HG02763 (cell line): ENCODE measurements at regions not wholly inside any gene's neighbourhood (a gene's known extent, or its start where the extent isn't known, plus 50 kb on each side); places are given as distances from the start of the nearest gene placed in this dataset.

Experiments
- ATAC-seq: cut with Tn5 transposase; IDR thresholded peaks from one replicate; pipeline ENCODE4 v1.9.1; 2021; ENCODE audit warnings: mild to moderate bottlenecking, moderate library complexity; ENCODE audit not compliant: unreplicated experiment

DNA sequence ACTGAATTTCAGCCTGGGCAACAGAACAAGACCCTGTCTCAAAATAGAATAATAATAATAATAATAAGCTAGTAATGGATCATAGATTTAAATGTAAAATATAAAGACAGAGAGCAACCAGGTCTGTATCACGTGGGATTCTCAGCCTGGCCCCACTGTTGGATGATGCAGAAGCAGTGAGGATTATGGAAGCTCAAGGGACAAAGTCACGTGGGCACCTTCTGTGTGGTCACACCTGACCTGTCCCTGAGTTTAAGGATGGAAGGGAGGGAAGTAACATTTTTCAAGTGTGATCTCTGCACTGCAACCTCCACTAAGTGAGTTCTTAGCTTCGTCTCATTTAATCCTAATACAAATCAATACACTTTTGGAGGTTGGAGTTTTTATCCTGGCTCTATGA, 212.5 kb upstream of the IER5L start:
- ATAC-seq = no peak

DNA sequence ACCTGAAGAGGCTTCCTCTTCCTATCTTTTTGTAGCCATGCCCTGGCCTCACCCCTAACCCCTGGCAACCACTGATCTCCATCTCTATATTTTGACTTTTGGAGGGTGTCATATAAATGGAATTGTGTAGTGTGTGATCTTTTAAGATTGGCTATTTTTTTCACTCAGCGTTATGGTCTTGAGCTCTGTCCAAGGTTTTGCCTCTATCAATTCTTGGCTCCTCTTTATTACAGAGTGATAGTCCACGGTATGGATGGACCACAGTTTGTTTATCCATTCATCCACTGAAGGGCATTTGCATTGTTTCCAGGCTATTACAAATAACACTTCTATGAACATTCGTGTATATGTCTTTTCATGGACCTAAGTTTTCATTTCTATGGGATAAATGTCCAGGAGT, 209.8 kb upstream of the IER5L start:
- ATAC-seq = no peak

DNA sequence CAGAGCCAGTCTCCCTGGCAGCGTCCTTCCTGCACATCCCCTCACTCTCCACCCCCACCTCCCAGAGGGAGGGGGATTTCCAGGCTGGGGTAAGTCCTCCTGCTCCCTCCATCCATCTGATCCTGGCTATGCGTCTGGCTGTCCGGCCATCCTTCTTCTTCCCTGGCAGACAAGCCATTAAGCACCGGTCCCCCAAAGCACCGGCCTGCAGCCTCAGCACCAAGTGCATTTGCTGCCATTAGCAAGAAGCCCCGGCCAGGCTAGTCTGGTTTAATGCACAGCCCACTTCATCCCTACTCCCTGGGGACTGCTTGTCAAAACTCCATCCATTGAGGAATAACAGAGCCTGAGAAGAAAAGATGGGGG, 208.7 kb upstream of the IER5L start:
- ATAC-seq = no peak

DNA sequence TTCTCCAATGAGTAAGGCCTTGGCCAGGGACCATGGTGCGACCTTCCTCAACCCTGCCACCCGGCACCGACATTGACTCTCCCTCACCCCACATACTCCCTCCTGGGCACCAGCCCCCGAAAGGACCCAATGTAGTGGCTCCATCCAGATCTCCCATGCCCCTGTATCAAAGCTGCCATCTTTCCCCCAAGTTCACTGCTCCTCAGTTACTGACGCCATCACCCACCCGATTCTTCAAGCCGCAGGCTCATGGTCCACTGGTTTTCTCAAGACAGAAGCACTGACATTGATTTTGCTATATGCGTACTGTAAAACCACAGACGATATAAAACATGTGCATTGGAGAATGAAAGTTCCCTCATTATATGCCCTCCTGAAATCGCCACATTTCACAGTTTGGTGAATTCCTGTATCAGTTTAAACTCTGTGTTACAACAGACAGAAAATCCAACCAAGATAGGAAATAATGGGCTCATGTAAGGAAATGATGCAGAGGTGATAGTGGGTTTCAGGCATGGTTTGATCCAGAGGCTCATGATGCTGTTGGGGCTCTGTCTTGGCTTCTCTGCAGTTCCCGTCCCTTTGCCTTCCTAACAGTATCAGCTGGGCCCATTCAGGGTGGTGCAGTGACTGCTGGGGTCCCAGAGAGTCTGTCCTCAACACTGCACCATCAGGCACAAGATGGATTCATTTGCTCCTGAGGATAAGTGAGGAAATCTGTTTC, 207.3 kb upstream of the IER5L start:
- ATAC-seq = no peak

DNA sequence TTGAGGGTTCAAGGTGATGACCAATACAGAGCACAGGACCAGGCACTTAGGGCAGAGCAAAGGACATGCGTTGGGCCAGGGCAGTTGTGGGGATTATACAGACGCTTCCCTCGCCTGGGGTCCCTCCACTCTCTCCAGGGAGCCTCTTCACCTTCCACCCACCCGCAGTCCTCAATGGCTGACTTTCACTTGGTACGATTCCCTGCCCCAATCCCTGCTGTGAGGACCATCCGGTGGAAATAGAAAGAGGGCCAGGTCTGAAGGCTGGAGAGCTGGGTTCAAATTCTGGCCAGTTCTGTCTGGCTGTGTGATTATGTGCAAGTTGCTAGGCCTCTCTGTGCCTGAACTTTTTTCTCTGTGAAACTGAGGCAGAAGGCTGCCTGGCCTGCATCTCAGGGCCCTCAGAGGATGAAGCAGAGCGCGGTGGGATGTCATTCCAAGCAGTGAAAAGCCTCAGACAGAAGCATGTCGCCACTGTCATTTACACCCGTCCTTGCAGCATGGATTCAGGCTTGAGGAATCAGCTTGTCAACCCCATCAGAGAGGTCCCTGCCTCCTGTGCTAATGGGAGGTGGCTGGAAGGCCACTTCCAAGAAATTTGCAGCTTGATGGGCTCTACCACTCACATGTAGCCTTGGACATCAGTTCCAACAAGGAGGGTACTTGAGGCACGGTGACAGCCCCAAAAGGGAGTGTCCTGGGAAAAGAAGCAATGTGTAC, 206.6 kb upstream of the IER5L start:
- no peak for ATAC-seq

DNA sequence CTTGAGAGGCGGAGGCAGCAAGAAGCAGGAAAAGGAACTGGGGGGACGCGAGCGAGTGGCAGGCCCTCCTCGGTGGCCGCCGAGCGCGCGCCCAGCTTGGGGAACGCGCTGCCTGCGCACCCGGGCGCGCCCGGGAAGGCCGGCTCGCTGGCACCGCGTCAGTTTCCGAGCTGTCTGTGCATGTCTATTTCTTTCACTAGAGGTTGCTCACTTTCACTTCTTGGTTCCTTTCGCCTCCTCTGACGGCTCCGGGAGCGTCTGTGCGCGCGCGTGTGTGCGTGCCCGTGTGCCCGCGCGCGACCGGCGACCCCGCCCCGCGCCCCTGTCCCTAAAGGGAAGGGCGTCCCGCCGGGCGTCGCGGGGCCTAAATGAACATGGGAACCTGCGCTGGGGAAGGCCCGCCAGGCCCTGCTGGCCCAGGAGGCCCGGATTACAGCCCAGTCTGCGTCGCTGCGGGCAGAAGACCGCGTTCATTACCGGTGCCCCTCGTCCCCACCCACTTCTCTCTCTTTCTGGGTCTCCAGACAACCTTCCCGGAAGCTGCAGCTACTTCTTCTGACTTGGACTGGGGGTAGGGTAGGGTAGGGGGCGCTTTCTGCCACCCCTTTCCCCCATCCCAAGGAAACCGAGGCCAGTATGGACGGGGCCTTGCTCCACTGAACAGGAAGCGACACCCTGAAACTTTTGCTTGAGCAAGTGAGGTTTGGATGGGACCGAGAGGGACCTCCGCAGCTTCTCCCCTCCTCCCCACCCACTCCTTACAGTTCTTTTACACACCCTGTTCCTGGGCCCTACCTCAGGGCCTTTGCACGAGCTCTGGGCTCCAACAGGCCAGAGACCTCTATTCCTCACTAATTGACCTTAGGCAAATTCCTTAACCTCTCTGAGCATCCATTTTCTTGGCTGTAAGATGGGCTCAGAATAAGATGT, 205.8 kb upstream of the IER5L start:
- ATAC-seq = no peak

DNA sequence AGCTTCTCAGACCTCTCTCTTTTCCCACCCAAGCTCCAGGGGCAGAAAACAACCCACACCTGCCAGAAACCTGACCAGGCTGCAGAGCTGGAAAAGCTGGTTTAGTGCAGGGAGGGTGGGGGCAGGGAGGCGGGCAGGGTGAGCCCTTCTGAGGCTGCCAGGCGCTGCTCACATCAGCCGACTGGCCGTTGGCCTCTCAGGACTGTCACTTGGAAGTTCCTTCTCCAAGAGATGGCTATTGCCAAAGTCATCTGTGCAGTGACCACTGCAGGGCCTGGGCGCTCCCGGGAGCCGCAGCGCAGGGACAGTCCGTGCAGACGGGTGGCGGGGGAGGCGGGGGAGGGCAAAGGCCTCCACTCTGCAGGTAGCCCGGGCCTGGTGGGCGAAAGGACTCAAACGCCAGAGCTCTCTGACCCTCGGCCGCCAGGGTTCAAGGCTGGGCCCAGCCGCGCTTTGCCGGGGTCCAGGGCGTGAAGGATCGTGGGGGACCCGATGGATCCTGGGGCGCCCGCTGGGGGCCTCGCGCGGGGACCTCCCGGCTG, 205.0 kb upstream of the IER5L start:
- ATAC-seq = no peak

DNA sequence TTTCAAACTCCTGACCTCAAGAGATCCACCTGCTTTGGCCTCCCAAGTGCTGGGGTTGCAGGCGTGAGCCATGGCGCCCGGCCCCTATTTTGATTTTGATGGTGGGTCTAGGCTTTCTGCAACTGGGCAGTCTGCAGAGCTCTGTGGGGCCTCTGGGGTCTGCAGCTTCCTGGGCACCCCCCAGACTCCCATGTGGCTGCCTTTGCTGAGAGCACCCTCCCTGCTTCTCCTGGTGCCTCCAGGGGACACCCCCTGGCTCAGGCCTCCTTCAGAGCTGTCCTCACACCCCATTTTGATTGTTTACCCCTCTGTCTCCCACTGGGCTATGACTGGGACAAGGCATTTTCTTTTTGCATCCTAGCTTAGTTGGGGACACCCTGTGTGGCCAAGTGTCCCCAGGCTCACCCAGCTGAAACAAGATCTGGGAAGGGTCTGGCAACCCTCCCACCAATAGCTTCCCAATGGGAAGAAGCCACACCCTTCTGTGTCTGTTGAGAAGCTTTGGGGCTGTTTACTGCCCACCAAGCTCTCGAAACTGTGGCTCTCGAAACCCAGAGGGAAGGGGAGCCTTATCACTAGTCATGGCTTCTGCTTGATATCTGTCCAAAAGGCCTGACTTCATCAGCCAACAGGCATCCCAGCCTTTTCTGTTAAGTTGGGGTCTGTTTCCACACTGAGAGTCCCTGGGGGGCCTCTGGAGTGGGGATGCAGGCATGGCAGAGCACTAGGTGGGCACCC, 204.4 kb upstream of the IER5L start:
- ATAC-seq = no peak

DNA sequence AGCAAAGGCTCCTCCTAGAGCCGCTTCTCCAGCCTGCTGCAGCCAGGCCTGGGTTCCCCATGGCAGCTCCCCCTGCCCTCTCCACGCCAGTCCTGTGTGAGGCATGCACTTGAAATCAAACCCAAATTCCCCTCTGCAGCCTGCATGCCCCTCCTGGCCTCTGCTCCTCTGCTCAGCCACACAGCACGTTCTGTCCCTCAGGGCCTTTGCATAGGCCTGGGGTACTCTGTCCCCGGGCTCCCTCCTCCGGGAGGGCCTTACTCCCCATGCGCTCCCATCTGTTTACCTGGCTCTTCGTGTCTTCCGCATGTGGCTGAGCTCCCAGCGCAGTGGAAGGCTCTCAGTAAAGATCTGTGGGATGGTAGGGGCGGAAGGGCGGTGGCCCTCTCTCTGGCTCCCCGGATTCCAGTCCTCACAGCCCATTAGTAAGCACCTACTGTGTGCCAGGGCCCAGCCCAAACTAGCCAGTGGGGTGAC, 203.5 kb upstream of the IER5L start:
- no peak for ATAC-seq

DNA sequence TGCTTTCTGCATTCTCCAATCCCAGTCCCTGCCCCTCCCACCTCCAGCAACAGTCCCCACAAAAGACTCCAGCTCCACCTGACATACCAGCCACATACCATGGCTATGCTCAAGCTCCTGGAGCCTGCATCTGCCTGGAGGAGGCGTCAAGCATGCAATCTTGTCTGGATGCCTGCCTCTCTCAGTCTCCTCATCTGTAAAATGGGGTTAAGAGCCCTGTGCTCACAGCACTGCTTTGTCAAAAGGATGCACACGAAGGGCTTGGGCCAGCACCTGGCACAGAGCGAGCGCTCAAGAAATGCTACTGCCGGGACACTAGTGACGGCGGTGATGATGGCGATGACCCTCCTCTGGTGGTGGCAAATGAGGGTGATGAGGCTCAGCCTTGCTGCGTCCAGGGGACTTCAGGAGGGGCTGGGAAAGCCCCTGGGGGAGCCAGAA, 202.9 kb upstream of the IER5L start:
- ATAC-seq = no peak

DNA sequence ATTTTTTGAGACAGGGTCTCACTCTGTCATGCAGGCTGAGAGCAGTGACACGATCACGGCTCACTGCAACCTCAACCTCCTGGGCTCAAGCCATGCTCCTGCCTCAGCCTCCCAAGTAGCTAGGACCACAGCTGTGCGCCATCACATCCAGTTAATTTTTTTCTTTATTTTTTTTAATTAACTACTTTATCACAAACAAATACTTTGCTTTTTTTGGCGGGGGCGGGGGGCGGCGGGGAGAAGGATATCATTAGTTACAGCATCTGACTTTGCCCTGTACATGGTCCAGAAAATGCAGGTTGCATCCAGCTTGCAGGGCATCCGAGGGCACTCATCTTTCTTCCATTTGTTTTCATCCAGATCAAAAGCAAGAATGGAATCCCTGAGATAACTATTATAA, 201.8 kb upstream of the IER5L start:
- ATAC-seq = no peak

DNA sequence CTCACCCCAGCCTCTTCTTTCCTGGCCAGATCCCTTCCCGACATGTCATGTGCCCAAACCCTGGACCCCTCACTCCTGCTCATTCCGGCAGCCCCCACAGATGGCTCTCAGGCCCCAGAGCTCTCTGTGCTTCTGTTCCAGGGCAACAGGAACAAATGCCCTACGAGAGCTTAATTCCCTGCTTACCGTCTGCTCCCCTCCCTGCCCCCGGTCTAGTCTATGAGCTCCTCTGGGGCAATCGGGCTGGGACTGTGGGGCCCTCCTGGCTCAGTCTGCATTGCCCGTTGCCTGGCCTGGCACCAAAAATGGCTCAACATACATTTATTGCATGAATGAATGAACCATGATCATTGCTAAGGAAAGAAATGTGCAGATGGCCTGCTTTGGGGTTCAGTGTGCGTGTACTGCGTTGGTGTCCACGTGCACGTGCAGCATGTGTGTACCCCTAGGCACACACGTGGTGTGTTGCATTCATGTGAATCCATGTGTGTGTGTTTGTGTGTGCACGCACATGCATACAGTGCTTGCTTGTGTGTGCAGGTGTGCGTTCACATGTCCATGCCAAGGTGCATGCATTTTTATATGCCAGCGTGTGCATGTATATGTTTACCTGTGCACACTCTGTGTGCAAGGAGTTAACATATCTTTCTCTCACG, 201.2 kb upstream of the IER5L start:
- no peak for ATAC-seq

DNA sequence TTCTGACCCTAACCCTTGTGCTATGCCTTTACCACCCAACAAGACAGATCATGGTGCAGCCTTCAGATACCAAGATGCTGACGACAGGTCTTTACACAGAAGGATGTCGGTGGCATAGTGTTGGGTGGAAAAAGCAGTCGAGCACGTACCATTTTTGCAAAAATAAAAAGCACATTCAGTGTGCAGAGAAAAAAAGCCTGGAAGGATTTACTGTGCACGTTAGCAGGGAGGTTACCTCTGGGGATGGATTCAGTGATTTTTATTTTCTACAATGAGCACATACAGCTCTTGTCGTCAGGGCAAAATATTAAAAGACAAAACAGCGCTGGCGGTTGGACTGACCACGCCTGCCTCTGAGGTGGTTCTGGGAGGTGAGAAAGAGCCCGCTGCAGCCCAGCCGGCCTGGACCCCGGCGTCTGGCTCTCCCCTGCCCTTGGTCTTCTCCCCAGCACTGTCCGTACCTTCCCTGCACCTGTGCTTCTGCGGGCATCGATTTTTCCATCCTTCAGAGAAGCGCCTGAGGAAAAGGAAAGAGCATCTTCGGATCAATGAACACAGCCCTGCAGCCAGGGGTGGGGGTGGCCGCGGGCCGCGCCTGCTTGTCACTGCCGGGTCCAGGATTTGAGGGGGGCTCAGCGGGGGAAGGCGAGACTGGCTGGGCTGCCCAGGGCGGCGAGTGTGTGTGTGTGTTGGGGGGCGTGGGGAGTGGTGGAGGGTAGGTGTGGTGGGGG, 200.0 kb upstream of the IER5L start:
- no peak for ATAC-seq

DNA sequence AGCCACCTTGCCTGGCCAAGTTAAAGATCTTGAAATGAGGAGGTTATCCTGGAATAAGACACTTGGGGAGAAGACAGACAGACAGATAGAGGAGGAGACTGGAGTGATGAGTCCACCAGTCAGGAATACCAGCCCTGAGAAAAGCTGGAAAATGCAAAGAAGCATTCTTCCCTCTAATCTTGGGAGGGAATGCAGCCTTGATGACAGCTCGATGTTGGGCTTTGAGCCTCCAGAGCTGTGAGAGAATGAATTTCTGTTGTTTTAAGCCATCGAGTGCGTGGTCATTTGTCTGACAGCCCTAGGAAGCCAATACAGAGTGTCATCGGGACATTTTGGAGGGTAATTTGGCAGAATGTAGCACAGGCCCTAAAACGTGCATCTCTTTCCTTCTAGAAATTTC, 199.1 kb upstream of the IER5L start:
- ATAC-seq = no peak

DNA sequence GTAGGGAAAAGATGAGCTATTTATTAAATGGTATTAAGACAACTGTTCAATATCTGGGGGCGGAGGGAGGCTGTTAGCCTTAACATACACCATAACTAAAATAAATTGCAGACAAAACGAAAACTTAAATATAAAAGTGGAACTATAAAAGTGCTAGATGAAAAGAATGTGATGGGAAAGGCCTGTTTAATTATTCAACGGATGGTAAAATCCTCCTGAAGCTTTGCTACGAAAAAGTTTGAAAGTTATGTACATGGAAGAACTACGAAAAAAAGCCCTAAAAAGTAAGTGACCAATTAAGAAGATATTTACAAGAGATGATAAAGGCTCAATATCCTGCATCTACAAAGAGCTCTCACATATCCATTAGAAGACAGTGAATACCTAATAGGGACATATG, 197.8 kb upstream of the IER5L start:
- ATAC-seq = no peak

DNA sequence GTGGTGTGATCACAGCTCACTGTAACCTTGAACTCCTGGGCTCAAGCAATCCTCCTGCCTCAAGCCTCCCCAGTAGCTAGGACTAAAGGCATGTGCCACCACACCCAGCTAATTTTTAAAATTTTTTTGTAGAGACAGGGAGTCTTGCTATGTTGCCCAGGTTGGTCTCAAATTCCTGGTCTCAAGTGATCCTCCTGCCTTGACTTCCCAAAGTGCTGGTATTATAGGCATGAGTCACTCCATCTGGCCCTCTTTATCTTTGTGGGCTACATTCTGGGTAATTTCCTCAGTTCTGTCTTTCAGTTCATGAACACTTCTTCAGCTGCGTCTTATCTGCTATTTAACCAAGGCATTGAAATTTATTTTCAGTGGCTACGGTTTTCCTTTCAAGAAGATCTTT, 196.6 kb upstream of the IER5L start:
- no peak for ATAC-seq

DNA sequence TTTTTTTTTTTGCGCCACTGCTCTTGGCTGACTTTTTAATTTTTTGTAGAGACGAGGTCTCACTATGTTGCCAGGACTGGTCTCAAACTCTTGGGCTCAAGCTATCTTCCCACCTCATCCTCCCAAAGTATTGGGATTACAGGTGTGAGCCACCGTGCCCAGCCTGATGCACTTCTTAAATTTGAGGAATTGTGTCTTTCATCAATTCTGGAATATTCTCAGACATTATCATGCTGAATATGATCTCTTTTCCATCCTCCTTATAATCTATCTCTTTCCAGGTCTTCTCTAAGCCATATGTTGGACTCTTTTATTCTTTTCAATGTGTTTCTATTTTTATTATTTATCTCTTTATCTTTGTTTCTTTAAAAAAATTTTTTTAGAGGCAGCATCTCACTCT, 196.2 kb upstream of the IER5L start:
- no peak for ATAC-seq

DNA sequence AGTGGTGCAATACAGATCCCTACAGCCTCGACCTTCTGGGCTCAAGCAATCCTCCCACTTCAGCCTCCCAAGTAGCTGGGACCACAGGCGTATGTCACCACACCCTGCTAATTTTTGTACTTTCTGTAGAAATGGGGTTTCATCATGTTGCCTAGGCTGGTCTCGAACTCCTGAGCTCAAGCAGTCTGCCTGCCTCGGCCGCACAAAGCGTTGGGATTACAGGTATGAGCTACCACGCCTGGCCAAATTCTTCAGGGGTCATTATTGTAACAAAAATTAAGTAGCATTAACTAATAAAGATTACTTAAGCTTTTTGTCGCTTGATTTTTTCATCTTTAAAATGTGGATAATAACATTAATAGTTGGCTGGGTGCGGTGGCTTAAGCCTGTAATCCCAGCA, 195.3 kb upstream of the IER5L start:
- no peak for ATAC-seq

DNA sequence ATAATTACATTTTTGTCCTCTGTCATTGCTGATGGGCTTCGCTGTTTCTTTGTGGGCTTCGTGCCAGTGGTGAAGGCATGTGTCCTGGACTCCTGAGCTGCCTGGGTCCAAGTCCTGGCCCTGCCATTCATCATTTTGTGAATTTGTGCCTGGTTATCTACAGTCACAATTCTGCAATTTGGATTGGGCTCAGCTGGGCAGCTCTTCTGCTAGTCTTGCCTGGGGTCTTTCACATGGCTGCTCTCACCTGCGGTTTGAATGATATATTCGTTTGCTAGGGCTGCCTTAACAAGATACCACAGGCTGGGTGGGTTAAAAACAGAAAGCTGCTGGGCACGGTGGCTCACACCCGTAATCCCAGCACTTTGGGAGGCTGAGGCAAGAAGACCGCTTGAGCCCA, 192.7 kb upstream of the IER5L start:
- no peak for ATAC-seq
